GM12878 (cell line): ENCODE measurements at regions not wholly inside any gene's neighbourhood (a gene's known extent, or its start where the extent isn't known, plus 50 kb on each side); places are given as distances from the start of the nearest gene placed in this dataset.
A peak's percentile ranks its signal among the peaks of the same experiment; 100 is the strongest.

ENCODE experiments used
- ASH2L ChIP-seq: fragments of 300-600, 200-600 bp; sonication (generic); IDR thresholded peaks from 2 replicates; pipeline ENCODE4 v1.6.1; 2017; ENCODE audit warnings: low read depth, mild to moderate bottlenecking, borderline replicate concordance
- BCL11A ChIP-seq: IDR thresholded peaks from 2 replicates; pipeline ENCODE4 v1.6.1; 2011; ENCODE audit warnings: low read depth, low read length
- CHD1 ChIP-seq: IDR thresholded peaks from 2 replicates; pipeline ENCODE4 v1.6.1; 2012; ENCODE audit warnings: low read depth, low read length, improper control_type of control experiment
- CHD4 ChIP-seq: fragments of 200-600 bp; sonication (generic); IDR thresholded peaks from 2 replicates; pipeline ENCODE4 v1.6.1; 2016; ENCODE audit warnings: mild to moderate bottlenecking
- E2F4 ChIP-seq: IDR thresholded peaks from 2 replicates; pipeline ENCODE4 v1.6.1; 2012; ENCODE audit warnings: low read depth, low read length, improper control_type of control experiment
- E4F1 ChIP-seq: fragments of 450-650 bp; IDR thresholded peaks from 2 replicates; pipeline ENCODE4 v1.6.1; 2018; ENCODE audit warnings: borderline replicate concordance, mild to moderate bottlenecking; ENCODE audit not compliant: partially characterized antibody
- ELK1 ChIP-seq: IDR thresholded peaks from 2 replicates; pipeline ENCODE4 v1.6.1; 2012; ENCODE audit warnings: low read depth, low read length, improper control_type of control experiment
- ETV6 ChIP-seq, 2 experiments: fragments of 450-650 bp in 1 of 2; IDR thresholded peaks in 1 of 2; conservative IDR thresholded peaks in 1 of 2; 2 replicates each; pipeline ENCODE4 v1.6.1; 2014; ENCODE audit warnings: antibody characterized with exemption in 1 of 2, borderline replicate concordance in 1 of 2, low read depth in 1 of 2, mild to moderate bottlenecking in 1 of 2, moderate library complexity in 1 of 2
- IKZF2 ChIP-seq, 2 experiments: fragments of 450-650 bp; IDR thresholded peaks; 2 replicates each; pipeline ENCODE4 v1.6.1; 2017; ENCODE audit warnings: mild to moderate bottlenecking in 2 of 2, moderate library complexity in 2 of 2
- IRF4 ChIP-seq: IDR thresholded peaks from 2 replicates; pipeline ENCODE4 v1.6.1; 2011; ENCODE audit warnings: low read depth, low read length
- MEF2B ChIP-seq: fragments of 450-650 bp; IDR thresholded peaks from 2 replicates; pipeline ENCODE4 v1.6.1; 2018; ENCODE audit warnings: mild to moderate bottlenecking, moderate library complexity; ENCODE audit not compliant: partially characterized antibody, poor library complexity, severe bottlenecking
- POLR2AphosphoS2 ChIP-seq: IDR thresholded peaks from 2 replicates; pipeline ENCODE4 v1.6.1; 2011; ENCODE audit warnings: low read depth, mild to moderate bottlenecking, low read length, improper control_type of control experiment, moderate library complexity
- RAD51 ChIP-seq: fragments of 450-650 bp; IDR thresholded peaks from 2 replicates; pipeline ENCODE4 v1.6.1; 2016; ENCODE audit warnings: moderate library complexity, mild to moderate bottlenecking, inconsistent platforms
- RUNX3 ChIP-seq: IDR thresholded peaks from 2 replicates; pipeline ENCODE4 v1.6.1; 2012; ENCODE audit warnings: low read length, inconsistent platforms
- SIX5 ChIP-seq: IDR thresholded peaks from 2 replicates; pipeline ENCODE4 v1.6.1; 2011; ENCODE audit warnings: mild to moderate bottlenecking, low read depth, low read length, moderate library complexity; ENCODE audit not compliant: severe bottlenecking
- SRF ChIP-seq, 2 experiments: IDR thresholded peaks; 2 replicates each; pipeline ENCODE4 v1.6.1; 2011; ENCODE audit warnings: low read depth in 2 of 2, low read length in 2 of 2, mild to moderate bottlenecking in 1 of 2, moderate library complexity in 1 of 2
- STAT1 ChIP-seq: fragments of 450-650 bp; conservative IDR thresholded peaks from 2 replicates; pipeline ENCODE4 v1.6.1; 2014; ENCODE audit warnings: antibody characterized with exemption, mild to moderate bottlenecking
- YBX1 ChIP-seq: fragments of 450-650 bp; IDR thresholded peaks from 2 replicates; pipeline ENCODE4 v1.6.1; 2016; ENCODE audit warnings: antibody characterized with exemption
- ZNF217 ChIP-seq: fragments of 450-650 bp; IDR thresholded peaks from 2 replicates; pipeline ENCODE4 v1.6.1; 2017; ENCODE audit warnings: antibody characterized with exemption, mild to moderate bottlenecking

DNA sequence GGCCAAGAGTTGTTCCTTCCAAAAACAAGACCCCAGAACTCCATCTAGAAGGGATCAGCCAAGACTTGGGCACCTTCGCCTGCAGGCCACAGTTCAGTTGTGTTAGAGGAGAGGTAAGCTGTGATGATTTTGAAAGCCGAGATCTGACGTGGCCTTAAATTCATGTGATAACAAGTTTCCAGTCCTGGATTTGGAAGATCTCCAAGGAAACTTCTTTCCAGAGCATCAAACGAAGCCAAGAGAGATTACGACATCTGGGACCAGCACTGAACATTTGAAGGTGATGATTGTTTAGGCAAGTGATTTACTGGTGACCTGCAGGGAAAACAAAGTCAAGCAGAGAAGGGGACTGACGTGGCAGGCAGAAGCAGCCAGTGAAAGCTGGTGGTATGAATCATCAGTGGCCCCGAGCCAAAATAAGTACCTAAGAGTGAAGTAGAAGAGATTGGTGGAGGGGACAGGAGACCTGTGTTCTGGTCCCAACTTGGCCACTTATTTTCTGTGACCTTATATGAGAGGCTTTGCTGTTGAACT is 339.0 kb upstream of the PROK2 start (continued):
- no peak for TF ChIP-seq CHD4
- TF ChIP-seq RUNX3, result peak; percentile 27; the same call in 1 of the 2 replicates
- TF ChIP-seq MEF2B, result no peak
- TF ChIP-seq ELK1, result no peak
- TF ChIP-seq E4F1, result no peak
- TF ChIP-seq ETV6 (conservative IDR thresholded peaks at IDR 0.05 in 1 of 2, IDR thresholded peaks at IDR 0.05 in 1 of 2; ENCODE audit: borderline replicate concordance in 1 of 2, low read depth in 1 of 2), result peak in 1 of 2 experiments; percentile 15; a peak in 1 of 4 replicates
- no peak for TF ChIP-seq RAD51
- TF ChIP-seq ZNF217, result no peak
- peak in 1 of 2 experiments; percentile 16; a peak in 1 of 4 replicates for TF ChIP-seq SRF (IDR thresholded peaks at IDR 0.05; ENCODE audit: low read depth in 2 of 2, low read length in 2 of 2)
- TF ChIP-seq POLR2AphosphoS2, result no peak
- TF ChIP-seq YBX1, result no peak
- TF ChIP-seq IRF4, result peak; percentile 75; the same call in 1 of the 2 replicates
- no peak for TF ChIP-seq STAT1
- TF ChIP-seq IKZF2 (IDR thresholded peaks at IDR 0.05), result no peak
- no peak for TF ChIP-seq ASH2L
- no peak for TF ChIP-seq E2F4
- no peak for TF ChIP-seq CHD1
- TF ChIP-seq BCL11A, result no peak
- TF ChIP-seq SIX5, result no peak
- TF ChIP-seq, all 136 proteins: peak for 10
